ENCODE measurements at regions not wholly inside any gene's neighbourhood (a gene's known extent, or its start where the extent isn't known, plus 50 kb on each side); places are given as distances from the start of the nearest gene placed in this dataset.
A peak's percentile ranks its signal among the peaks of the same experiment; 100 is the strongest.

- no peak for FAIRE-seq
- DNase-seq (ENCODE audit: extremely low spot score, insufficient read length, low read depth) = no peak
These were observed 149.4 kb upstream of the MLN start for GRCh38 chr6:33953171-33953570.

- FAIRE-seq (no peak), DNase-seq (ENCODE audit: extremely low spot score, insufficient read length, low read depth) (no peak)
These were observed 148.2 kb upstream of the MLN start for GRCh38 chr6:33952016-33952415.

- DNase-seq (ENCODE audit: extremely low spot score, insufficient read length, low read depth) (no peak), FAIRE-seq (no peak)
These were observed 147.4 kb upstream of the MLN start for GRCh38 chr6:33950891-33951889.

- no peak for DNase-seq (ENCODE audit: extremely low spot score, insufficient read length, low read depth)
These were observed 146.7 kb upstream of the MLN start for GRCh38 chr6:33950472-33950881.

DNA sequence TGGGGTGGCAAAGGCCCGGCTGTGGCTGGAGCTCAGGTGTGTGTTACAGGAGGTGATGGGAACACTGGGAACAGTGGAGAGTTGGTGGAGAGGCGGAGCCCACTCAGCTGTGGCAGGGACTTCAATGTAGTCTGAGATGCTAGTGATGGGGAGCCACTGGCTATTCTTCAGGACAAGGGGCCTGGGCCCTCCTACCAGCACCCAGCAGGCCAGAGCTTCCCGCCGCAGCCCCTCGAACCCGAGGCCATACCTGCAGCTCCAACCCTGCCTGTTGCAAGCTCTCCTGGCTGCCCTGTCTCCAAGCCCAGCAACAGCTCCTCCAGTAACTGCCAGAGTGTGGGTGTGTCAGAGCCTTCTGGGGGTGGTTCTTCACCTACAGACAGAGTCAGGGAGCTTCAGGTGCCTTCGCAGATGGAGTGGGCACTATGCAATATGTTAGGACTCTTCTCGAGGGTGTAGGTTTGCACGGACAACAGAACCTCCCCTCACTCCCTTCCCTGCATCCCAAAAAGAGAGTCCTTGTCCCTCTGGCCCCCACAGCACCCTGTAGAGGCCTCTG, 146.2 kb upstream of the MLN start:
- FAIRE-seq (no peak), DNase-seq (ENCODE audit: extremely low spot score, insufficient read length, low read depth) (no peak)

More at GRCh38 chr6:33950472-33950881, 146.7 kb upstream of the MLN start:
- no peak for FAIRE-seq

DNA sequence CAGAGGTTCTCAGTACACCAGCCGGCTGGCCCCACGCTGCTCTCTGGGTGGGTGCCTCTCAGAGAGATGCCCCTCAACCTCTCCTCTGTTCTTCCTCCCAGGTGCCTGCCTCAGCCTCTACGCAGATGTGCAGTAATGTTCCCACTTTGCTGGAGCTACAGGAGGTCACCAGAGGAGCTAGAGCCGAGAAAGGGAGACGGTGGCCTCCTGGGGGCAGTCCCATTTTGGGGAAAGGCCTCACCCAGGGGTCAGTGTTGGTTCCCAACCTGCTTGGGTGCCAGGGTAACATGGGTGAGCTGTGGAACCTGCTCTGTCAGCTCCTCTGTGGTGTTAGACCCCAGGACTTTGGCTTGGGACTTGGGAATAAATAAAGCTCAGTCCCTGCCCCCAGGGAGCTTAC, 145.3 kb upstream of the MLN start:
- no peak for FAIRE-seq
- no peak for DNase-seq (ENCODE audit: extremely low spot score, insufficient read length, low read depth)

- FAIRE-seq (no peak), DNase-seq (ENCODE audit: extremely low spot score, insufficient read length, low read depth) (no peak)
These were observed 144.3 kb upstream of the MLN start for GRCh38 chr6:33947916-33948594.

- FAIRE-seq (no peak), DNase-seq (ENCODE audit: extremely low spot score, insufficient read length, low read depth) (no peak)
These were observed 143.2 kb upstream of the MLN start for GRCh38 chr6:33947047-33947446.

DNA sequence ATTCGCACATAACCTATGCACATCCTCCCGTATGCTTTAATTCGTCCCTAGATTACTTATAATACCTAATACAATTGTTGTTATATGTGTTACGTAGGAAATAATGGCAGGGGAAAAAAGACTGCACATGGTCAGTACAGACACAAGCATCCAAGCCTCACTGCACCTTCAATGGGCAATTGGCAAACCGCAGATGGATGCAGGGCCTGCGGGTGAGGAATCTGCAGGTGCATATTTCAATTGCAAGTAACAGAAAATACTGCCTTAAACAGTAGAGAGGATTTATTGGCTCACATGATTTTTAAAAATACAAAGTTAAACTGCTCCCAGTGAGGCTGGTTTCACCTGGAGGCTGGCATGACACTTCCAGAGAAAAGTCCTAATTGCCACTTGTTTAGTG, 142.1 kb upstream of the MLN start:
- no peak for DNase-seq (ENCODE audit: extremely low spot score, insufficient read length, low read depth)
- FAIRE-seq = no peak

- FAIRE-seq (no peak), DNase-seq (ENCODE audit: extremely low spot score, insufficient read length, low read depth) (no peak)
These were observed 141.0 kb upstream of the MLN start for GRCh38 chr6:33944686-33945411.

DNA sequence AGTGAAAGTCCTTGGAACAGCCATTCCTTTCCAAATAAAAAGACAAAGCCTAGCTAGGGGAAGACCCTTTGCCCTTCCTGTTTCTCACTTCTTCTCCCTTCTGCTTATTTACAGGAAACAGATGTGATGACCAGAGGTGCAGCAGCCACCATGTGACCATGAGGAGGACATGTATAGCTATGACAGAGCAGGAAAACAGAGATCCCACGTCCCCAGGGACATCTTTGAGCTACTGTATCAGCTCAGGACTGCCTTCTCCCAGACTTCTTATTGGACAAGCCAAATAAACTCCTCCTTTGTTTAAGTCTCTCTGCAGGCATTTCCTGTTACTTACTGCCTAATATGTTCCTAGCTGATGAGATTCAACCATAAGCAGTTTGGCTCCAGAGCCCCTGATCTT, 133.1 kb upstream of the MLN start:
- DNase-seq (ENCODE audit: extremely low spot score, insufficient read length, low read depth) = no peak
- FAIRE-seq = peak; percentile 39

- no peak for DNase-seq (ENCODE audit: extremely low spot score, insufficient read length, low read depth)
- FAIRE-seq = no peak
These were observed 131.8 kb upstream of the MLN start for GRCh38 chr6:33935439-33936080.

GRCh38 chr6:33934731-33935270, 131.0 kb upstream of the MLN start:
- no peak for FAIRE-seq
- no peak for DNase-seq (ENCODE audit: extremely low spot score, insufficient read length, low read depth)

DNA sequence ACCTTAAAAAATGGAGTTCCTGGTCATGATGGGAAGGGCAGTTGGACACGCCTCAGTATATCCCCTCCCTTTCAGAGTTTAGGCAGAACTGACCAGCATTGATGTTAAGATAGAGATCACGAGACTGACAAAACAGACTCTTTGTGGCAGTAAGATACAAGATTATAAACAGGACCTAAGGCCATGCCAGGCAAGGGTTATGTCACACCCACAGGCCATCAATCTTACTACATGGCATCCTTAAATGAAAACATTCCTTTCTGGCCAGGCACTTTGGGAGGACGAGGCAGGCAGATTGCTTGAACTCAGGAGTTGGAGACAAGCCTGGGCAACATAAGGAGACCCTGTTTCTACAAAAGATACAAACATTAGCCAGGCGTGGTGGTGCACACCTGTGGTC, 129.3 kb upstream of the MLN start:
- FAIRE-seq = no peak
- no peak for DNase-seq (ENCODE audit: extremely low spot score, insufficient read length, low read depth)

GRCh38 chr6:33931799-33932198, 128.0 kb upstream of the MLN start:
- DNase-seq (ENCODE audit: extremely low spot score, insufficient read length, low read depth) (no peak), FAIRE-seq (no peak)

- no peak for DNase-seq (ENCODE audit: extremely low spot score, insufficient read length, low read depth)
- FAIRE-seq = peak; percentile 31
These were observed 125.9 kb upstream of the MLN start for GRCh38 chr6:33929575-33930288.

DNA sequence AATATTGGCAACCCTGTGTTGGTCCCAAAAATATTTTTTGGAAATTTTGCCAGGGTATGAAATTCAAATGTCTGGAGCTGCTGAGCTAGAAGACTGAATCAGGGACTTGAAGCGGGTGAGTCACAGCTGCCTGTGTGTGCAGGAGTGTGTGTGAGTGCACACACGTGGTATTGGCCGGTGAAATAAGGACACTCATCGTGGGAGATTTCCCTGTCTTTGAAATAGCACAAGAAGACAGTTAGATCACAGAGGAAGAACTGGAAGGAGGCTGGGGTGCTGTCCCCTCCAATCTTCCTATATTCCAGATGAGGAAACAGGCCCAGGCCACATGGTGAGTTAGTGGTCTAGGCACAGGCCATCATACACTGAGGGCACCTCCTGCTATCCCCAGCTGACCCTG, 123.8 kb upstream of the MLN start:
- FAIRE-seq (no peak), DNase-seq (ENCODE audit: extremely low spot score, insufficient read length, low read depth) (no peak)

DNA sequence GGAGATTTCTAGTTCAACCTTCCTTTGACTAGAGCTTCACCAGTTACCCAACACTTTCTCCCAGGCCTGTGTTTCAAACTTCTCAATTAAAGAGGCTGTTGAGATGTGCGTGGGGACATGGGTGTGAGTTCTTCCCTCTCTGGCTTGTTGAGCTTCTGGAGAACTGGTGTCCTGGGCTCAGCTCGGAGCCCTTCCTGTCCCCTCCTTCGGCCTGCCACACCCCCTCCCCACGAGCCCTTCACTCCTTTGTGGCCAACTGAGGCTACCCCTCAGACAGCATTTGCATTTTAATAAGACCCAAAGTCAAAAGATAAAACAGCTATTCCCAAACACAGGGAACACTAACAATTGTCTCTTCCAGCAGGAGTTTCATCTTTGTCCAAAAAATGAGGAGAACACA, 123.3 kb upstream of the MLN start:
- FAIRE-seq (no peak), DNase-seq (ENCODE audit: extremely low spot score, insufficient read length, low read depth) (no peak)

DNA sequence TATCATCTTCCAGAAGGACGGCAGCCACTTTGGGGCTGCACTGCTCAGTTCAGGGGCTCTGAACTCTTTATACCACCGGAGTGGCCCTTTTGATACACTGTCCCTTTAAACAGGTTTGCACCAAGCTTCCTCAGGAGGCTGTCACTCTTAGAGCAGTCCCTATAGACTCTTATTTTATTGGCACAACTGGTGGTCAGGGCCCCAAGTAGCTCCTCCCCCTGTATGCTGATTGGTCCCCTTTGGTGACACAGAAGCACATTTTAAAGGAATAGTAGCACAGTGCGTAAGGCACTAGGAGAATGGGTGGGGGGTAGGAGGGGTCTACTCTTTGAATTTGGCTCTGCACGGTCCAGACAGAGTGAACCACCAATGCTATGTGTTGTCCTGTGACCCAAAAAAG, 122.6 kb upstream of the MLN start:
- FAIRE-seq = no peak
- DNase-seq (ENCODE audit: extremely low spot score, insufficient read length, low read depth) = no peak
